ENCODE measurements at regions not wholly inside any gene's neighbourhood (a gene's known extent, or its start where the extent isn't known, plus 50 kb on each side); places are given as distances from the start of the nearest gene placed in this dataset.

- H3K4me3 Mint-ChIP-seq: no peak overlapping the region
- no peak overlapping the region for H3K27ac Mint-ChIP-seq
- no peaks in the 10 kb centered on the region for H3K4me1 Mint-ChIP-seq
- peaks cover 0 to 2% (median 0%) of the 10 kb centered on the region in 3 donors for H3K9me3 Mint-ChIP-seq
- H3K36me3 Mint-ChIP-seq: no peaks in the 10 kb centered on the region
- H3K27me3 Mint-ChIP-seq: peaks cover 18% of the 10 kb centered on the region
These were observed 193.5 kb downstream of the MYLK4 start for GRCh38 chr6:2557181-2557720.

GRCh38 chr6:2556761-2557160 lies 194.0 kb downstream of the MYLK4 start:
- no peak overlapping the region for H3K4me3 Mint-ChIP-seq
- H3K4me1 Mint-ChIP-seq: no peaks in the 10 kb centered on the region
- H3K27ac Mint-ChIP-seq: peak overlapping the region in 1 of 3 donors; percentile 53
- no peaks in the 10 kb centered on the region for H3K36me3 Mint-ChIP-seq
- peaks cover 0 to 2% (median 0%) of the 10 kb centered on the region in 3 donors for H3K9me3 Mint-ChIP-seq
- peaks cover 15% of the 10 kb centered on the region for H3K27me3 Mint-ChIP-seq

- peaks cover 0 to 2% (median 0%) of the 10 kb centered on the region in 3 donors for H3K9me3 Mint-ChIP-seq
These were observed 196.0 kb downstream of the MYLK4 start for GRCh38 chr6:2554651-2555260.

GRCh38 chr6:2552526-2553154 lies 198.1 kb downstream of the MYLK4 start:
- Mint-ChIP-seq H3K27ac (no peak overlapping the region), H3K9me3 (peaks cover 2 to 3% (median 3%) of the 10 kb centered on the region in 3 donors), H3K27me3 (peaks cover 19% of the 10 kb centered on the region), H3K4me3 (no peak overlapping the region), H3K4me1 (no peaks in the 10 kb centered on the region), H3K36me3 (no peaks in the 10 kb centered on the region)

More at GRCh38 chr6:2554651-2555260, 196.0 kb downstream of the MYLK4 start:
- Mint-ChIP-seq H3K4me1 (no peaks in the 10 kb centered on the region), H3K27me3 (peaks cover 15% of the 10 kb centered on the region), H3K4me3 (no peak overlapping the region), H3K27ac (no peak overlapping the region), H3K36me3 (no peaks in the 10 kb centered on the region)

- Mint-ChIP-seq H3K4me1 (no peaks in the 10 kb centered on the region), H3K9me3 (peaks cover 2 to 3% (median 3%) of the 10 kb centered on the region in 3 donors), H3K4me3 (no peak overlapping the region), H3K36me3 (no peaks in the 10 kb centered on the region), H3K27me3 (peaks cover 23% of the 10 kb centered on the region), H3K27ac (no peak overlapping the region)
These were observed 199.0 kb downstream of the MYLK4 start for GRCh38 chr6:2551705-2552104.

GRCh38 chr6:2550247-2550646 lies 200.5 kb downstream of the MYLK4 start:
- no peak overlapping the region for H3K27ac Mint-ChIP-seq
- H3K27me3 Mint-ChIP-seq: peaks cover 28% of the 10 kb centered on the region
- H3K36me3 Mint-ChIP-seq: no peaks in the 10 kb centered on the region
- H3K9me3 Mint-ChIP-seq: peaks cover 3% of the 10 kb centered on the region in 3 donors
- H3K4me1 Mint-ChIP-seq: no peaks in the 10 kb centered on the region
- no peak overlapping the region for H3K4me3 Mint-ChIP-seq

- H3K36me3 Mint-ChIP-seq: no peaks in the 10 kb centered on the region
- H3K27me3 Mint-ChIP-seq: peaks cover 28% of the 10 kb centered on the region
These were observed 200.9 kb downstream of the MYLK4 start for GRCh38 chr6:2549834-2550233.

GRCh38 chr6:2547355-2547754 lies 203.4 kb downstream of the MYLK4 start:
- H3K4me3 Mint-ChIP-seq: no peak overlapping the region
- peaks cover 2 to 3% (median 3%) of the 10 kb centered on the region in 3 donors for H3K9me3 Mint-ChIP-seq
- H3K27me3 Mint-ChIP-seq: peaks cover 33% of the 10 kb centered on the region
- no peaks in the 10 kb centered on the region for H3K36me3 Mint-ChIP-seq
- H3K27ac Mint-ChIP-seq: no peak overlapping the region
- peaks cover 8 to 11% (median 9%) of the 10 kb centered on the region in 3 donors for H3K4me1 Mint-ChIP-seq

More at GRCh38 chr6:2549834-2550233, 200.9 kb downstream of the MYLK4 start:
- H3K27ac Mint-ChIP-seq: no peak overlapping the region
- peaks cover 3% of the 10 kb centered on the region in 3 donors for H3K9me3 Mint-ChIP-seq
- H3K4me1 Mint-ChIP-seq: no peaks in the 10 kb centered on the region
- H3K4me3 Mint-ChIP-seq: no peak overlapping the region

- Mint-ChIP-seq H3K36me3 (no peaks in the 10 kb centered on the region), H3K27ac (no peak overlapping the region), H3K4me3 (no peak overlapping the region), H3K27me3 (peaks cover 32% of the 10 kb centered on the region), H3K9me3 (peaks cover 2 to 3% (median 3%) of the 10 kb centered on the region in 3 donors), H3K4me1 (peaks cover 8 to 13% (median 9%) of the 10 kb centered on the region in 3 donors)
These were observed 203.8 kb downstream of the MYLK4 start for GRCh38 chr6:2546901-2547300.

- Mint-ChIP-seq H3K4me3 (no peak overlapping the region), H3K9me3 (peaks cover 3 to 4% (median 3%) of the 10 kb centered on the region in 3 donors), H3K4me1 (peaks cover 8 to 13% (median 9%) of the 10 kb centered on the region in 3 donors), H3K27me3 (peaks cover 35% of the 10 kb centered on the region), H3K36me3 (no peaks in the 10 kb centered on the region), H3K27ac (no peak overlapping the region)
These were observed 205.2 kb downstream of the MYLK4 start for GRCh38 chr6:2545383-2546038.

GRCh38 chr6:2543321-2543720 lies 207.4 kb downstream of the MYLK4 start:
- Mint-ChIP-seq H3K27me3 (peaks cover 31% of the 10 kb centered on the region), H3K4me1 (peaks cover 8 to 13% (median 9%) of the 10 kb centered on the region in 3 donors), H3K27ac (no peak overlapping the region), H3K9me3 (peaks cover 0 to 4% (median under 1%) of the 10 kb centered on the region in 3 donors), H3K36me3 (no peaks in the 10 kb centered on the region), H3K4me3 (peak overlapping the region in 1 of 4 donors; percentile 88)

GRCh38 chr6:2542858-2543218 lies 207.9 kb downstream of the MYLK4 start:
- H3K27me3 Mint-ChIP-seq: peaks cover 31% of the 10 kb centered on the region
- peaks cover 0 to 4% (median 0%) of the 10 kb centered on the region in 3 donors for H3K9me3 Mint-ChIP-seq
- peak overlapping the region in 2 of 4 donors; percentile 2 to 6 for H3K4me3 Mint-ChIP-seq
- no peaks in the 10 kb centered on the region for H3K36me3 Mint-ChIP-seq
- H3K4me1 Mint-ChIP-seq: peaks cover 8 to 13% (median 9%) of the 10 kb centered on the region in 3 donors
- H3K27ac Mint-ChIP-seq: no peak overlapping the region

- Mint-ChIP-seq H3K36me3 (no peaks in the 10 kb centered on the region), H3K9me3 (peaks cover 0 to 4% (median 0%) of the 10 kb centered on the region in 3 donors), H3K4me3 (no peak overlapping the region), H3K4me1 (peaks cover 8 to 13% (median 9%) of the 10 kb centered on the region in 3 donors), H3K27me3 (peaks cover 33% of the 10 kb centered on the region), H3K27ac (no peak overlapping the region)
These were observed 208.4 kb downstream of the MYLK4 start for GRCh38 chr6:2542101-2542857.

GRCh38 chr6:2536451-2536850 lies 214.3 kb downstream of the MYLK4 start:
- no peak overlapping the region for H3K4me3 Mint-ChIP-seq
- peaks cover 0 to 8% (median 2%) of the 10 kb centered on the region in 3 donors for H3K9me3 Mint-ChIP-seq
- H3K27me3 Mint-ChIP-seq: peaks cover 16% of the 10 kb centered on the region
- H3K27ac Mint-ChIP-seq: no peak overlapping the region
- H3K4me1 Mint-ChIP-seq: no peaks in the 10 kb centered on the region
- H3K36me3 Mint-ChIP-seq: no peaks in the 10 kb centered on the region

All from IgD-negative memory B cell (primary cell).